Thyroid gland (tissue), 4 donors: ENCODE measurements at regions not wholly inside any gene's neighbourhood (a gene's known extent, or its start where the extent isn't known, plus 50 kb on each side); places are given as distances from the start of the nearest gene placed in this dataset.

ENCODE experiments used
- POLR2A ChIP-seq, 2 donors: fragments of 450-650 bp; IDR thresholded peaks; one replicate each; pipeline ENCODE4 v1.6.1; 2017; ENCODE audit warnings: antibody characterized with exemption in 2 of 2, mild to moderate bottlenecking in 2 of 2, moderate library complexity in 1 of 2
- TF ChIP-seq, protein P1 (sequence below), 6 experiments: fragments of 200-600 bp in 3 of 6; fragments of 450-650 bp in 3 of 6; sonication (generic) in 3 of 6; IDR thresholded peaks; one replicate each; pipeline ENCODE4 v1.5.1; 2016 to 2019; ENCODE audit warnings: antibody characterized with exemption in 6 of 6, mild to moderate bottlenecking in 2 of 6, inconsistent platforms in 1 of 6, moderate library complexity in 1 of 6

DNA sequence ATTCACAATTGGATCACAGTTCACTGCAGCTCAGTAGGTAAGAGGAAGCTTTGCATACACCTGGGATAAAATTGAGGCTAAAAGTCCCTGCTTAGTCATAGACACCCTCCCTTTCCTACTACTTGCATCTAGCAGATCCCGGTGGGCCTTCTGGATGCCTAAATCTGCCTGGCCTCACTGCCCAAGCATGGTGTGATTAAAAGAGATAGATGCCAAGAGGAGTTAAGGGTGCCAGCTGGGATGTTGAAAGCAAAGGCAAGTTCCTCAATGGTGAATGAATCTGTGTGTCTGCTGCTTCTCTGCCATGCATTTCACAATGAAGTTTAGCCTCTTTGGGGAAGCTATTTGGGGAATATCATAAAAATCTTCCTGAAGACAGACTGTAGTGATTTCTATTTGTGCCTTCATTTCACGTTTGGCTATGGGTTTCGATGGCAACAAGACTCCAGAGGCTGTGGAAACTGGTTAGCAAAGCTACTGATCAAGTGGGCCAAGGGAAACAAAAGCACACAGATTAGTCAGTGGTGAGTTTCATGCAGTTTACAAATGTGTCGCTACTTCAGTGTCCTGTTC, 534.0 kb downstream of the ANKRD50 start:
- no peak for TF ChIP-seq POLR2A (IDR thresholded peaks at IDR 0.05)
- TF ChIP-seq, protein P1, sequence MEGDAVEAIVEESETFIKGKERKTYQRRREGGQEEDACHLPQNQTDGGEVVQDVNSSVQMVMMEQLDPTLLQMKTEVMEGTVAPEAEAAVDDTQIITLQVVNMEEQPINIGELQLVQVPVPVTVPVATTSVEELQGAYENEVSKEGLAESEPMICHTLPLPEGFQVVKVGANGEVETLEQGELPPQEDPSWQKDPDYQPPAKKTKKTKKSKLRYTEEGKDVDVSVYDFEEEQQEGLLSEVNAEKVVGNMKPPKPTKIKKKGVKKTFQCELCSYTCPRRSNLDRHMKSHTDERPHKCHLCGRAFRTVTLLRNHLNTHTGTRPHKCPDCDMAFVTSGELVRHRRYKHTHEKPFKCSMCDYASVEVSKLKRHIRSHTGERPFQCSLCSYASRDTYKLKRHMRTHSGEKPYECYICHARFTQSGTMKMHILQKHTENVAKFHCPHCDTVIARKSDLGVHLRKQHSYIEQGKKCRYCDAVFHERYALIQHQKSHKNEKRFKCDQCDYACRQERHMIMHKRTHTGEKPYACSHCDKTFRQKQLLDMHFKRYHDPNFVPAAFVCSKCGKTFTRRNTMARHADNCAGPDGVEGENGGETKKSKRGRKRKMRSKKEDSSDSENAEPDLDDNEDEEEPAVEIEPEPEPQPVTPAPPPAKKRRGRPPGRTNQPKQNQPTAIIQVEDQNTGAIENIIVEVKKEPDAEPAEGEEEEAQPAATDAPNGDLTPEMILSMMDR (IDR thresholded peaks at IDR 0.05) = no peak
